NCI-H82 (cell line): ENCODE measurements at regions not wholly inside any gene's neighbourhood (a gene's known extent, or its start where the extent isn't known, plus 50 kb on each side); places are given as distances from the start of the nearest gene placed in this dataset.
"Not testable (repeated sequence)": the region's sequence is repeated elsewhere in the genome, so short reads cannot be mapped to it uniquely, and the experiment has no call there.

ENCODE experiments used
- DNase-seq: peaks from one replicate; lab custom pipeline; 2025; lab: John Stamatoyannopoulos, UW

- DNase-seq = no peak
Measured at GRCh38 chr18:39223283-39223682, 1657.7 kb upstream of the CELF4 start.

DNA sequence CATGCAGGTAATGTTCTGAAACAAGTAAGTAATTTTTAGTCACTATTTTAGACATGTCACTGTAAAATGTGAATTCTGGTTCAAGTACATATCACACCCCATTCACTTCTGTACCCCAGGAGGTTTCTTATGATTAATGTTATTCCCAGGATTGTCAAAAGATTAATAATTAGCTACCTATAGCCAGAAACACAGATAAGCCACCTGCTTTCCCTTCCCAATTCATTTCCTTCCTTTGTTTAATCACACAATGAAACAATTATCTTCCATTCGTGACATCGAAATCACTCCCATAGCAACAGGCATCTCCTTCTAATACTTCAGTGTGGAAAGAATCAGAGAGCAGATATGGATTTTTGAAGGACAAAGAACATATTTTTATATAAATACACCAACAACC, 1650.3 kb upstream of the CELF4 start:
- no peak for DNase-seq

DNA sequence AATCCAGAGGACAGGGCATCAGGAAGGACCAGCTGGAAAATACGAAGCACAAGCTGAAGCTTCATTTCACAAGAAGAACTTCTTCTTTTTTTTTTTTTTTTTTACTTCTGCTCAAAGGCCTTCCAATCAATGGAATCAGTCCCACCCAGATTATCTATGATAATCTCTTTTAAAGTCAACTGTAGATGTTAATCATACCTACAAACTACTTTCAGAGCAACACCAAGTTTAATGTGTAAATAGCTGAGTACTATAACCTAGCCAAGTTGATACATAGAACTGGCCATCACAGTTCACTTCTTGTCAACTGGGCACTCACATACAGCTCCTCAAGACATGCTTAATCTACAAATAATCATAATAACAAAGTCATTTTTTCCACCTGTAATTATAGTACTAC, 1645.9 kb upstream of the CELF4 start:
- no peak for DNase-seq

DNA sequence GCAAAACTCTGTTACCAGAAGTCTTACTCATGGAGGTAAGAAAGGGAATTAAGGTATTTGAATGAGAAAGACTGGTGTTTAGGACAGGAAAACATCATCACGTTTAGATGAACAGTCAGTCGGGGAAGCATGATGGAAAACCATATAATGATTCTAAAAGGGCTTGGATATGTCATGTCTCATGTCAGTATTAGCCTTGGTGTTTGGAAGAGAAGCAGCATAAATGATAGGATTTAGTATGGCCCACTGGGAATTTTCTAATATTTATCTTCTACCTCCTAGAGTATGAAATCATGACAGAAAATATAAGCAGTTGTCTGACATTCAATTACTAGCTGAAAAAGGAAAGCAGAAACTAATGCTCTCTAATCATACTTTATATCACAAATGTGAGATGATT, 1643.6 kb upstream of the CELF4 start:
- no peak for DNase-seq

DNA sequence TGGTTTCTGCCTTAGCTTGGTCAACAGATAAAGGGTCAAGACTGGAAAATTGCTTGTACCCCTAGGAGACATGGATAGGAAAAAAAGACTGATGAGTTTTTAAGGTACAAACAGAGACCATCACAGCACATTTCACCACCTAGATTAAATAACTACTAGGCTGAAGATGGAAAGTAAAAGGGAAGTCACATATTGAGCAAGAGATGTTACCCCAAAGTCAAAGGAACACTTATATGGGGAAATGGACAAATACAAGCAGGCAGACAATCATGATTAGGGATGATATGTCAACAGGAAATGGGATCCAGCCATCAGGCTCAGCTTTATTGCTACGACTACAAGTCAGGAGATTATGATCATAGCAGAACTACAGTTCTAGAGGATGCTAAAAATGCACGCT, 1643.1 kb upstream of the CELF4 start:
- no peak for DNase-seq

- no peak for DNase-seq
Measured at GRCh38 chr18:39208190-39208589, 1642.6 kb upstream of the CELF4 start.

DNA sequence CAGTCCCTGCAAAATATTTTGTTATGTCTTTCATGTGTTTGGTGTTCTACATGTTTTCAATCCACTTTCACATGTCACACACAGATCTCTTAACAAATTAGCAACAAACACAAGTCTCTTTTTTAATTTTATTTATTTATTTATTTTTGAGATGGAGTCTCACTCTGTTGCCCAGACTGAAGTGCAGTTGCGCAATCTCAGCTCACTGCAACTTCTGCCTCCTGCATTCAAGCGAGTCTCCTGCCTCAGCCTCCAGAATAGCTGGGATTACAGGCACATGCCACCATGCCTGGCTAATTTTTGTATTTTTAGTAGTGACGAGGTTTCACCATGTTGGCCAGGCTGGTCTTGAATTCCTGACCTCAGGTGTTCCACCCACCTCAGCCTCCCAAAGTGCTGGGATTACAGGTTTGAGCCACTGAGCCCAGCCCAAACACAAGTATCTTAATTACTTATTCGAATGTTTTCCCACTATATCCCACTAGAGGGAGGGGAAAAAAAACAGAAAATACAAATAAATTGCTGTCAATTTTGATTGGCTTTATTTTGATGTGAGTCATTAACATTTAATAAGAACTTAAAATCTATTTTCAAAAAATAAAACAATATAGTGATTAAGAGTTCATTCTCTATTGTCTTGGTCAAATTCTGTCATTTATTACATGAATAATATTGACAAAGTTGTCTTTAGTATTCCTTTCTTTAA, 1641.0 kb upstream of the CELF4 start:
- DNase-seq = not testable (repeated sequence)

- no peak for DNase-seq
Measured at GRCh38 chr18:39205565-39206195, 1640.1 kb upstream of the CELF4 start.

GRCh38 chr18:39200153-39200552, 1634.6 kb upstream of the CELF4 start:
- DNase-seq = no peak

DNA sequence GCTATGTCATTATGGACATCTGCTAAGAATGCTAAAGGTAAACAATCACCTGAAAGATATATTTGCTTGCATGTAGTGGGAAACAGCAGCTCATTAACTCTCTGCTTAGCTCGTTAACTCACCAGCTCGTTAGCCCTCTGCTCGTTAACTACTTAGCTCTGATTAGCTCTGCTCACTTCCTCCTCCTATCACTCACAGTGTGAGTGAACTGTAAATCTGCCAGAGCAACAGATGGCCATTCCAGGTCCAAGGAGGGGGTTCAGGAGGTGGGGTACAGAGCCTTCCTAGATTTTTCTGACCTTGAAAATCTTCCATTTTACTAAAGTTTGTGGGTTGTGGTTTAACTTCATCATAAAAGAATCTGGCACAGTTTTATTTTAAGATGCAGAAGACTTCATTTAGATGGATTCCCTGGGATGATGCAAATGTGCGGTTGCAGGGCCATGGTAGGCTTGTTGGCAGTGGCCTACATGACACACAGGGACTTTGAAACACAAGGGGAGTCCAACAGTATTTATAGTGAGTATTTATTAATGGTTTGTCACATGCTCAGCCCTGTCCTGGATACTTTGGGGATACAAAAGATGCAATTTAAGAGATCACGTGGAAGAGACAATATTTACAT, 1633.7 kb upstream of the CELF4 start:
- DNase-seq = peak; percentile 55

DNA sequence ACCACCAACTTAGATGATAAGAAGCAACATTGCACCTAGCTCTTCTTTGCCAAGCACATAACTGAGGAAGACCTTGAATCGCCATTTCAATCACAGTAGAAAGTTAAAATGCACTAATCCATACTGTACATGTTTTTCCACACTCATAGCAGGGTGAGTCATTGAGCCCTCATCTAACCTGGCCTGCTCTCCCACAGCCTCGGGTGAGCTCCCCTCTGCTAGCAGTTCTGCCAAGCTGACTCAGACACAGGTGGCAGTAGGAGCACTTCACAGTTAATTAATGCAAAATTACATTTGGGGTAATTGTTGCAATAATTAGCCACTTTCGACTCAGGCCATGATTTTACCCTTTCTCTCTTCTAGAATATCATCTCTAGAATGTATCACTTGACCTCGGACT, 1632.8 kb upstream of the CELF4 start:
- no peak for DNase-seq

DNA sequence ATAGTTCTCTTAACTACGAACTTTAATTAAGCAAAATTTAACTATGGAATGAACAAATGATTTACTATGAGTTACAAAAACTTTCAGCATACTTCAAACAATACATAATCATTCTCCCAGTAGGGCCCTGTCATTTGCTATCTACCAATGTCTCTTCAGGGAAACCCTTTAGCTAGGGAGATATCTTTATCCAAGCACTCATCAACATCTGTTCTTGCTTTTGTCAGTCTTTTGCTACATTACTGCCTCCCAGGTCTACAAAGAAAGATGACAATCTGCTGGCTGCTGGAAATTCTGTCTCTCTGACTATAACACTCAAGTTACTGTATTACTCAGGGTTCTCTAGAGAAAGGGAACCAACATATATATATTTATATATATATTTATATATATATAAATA, 1626.3 kb upstream of the CELF4 start:
- peak; percentile 31 for DNase-seq

- DNase-seq = no peak
Measured at GRCh38 chr18:39191058-39191457, 1625.5 kb upstream of the CELF4 start.

DNA sequence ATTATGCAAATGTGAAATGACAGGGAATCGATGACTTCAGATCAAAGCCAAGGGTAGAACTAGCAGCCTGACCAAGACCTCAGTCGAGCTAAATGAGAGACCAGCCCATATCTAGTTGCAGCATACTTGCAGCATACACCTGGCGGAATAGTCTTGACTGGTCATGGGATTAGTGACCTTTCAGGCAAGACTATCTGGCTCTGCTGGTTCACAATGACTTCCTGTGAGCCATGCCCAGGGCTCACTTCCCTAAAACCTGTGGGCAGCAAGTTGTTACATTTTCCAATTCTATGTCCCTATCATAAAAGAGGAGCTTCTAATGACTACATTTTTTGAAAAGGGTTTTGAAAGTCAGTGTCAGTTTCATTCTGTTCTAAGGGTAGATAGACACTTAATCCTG, 1624.9 kb upstream of the CELF4 start:
- no peak for DNase-seq

DNA sequence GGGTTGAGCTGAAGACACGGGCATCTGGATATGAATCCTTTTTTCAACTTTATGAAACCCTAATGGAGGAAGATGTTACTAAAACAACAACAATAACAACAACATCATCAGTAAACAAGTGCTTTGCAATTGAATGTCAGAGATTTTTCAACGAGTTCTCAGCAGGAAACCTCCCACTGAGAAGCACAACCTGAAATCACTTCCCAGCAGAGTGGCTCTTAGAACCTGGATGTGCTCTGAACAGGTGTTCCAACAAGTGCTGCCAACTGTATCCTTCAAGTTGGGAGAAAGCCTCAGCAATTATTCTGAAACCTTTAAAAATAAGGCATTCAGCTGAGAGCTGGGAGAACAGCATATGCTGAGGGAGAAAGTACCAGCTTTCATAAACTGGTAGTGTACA, 1622.7 kb upstream of the CELF4 start:
- DNase-seq = no peak

- DNase-seq = no peak
Measured at GRCh38 chr18:39186008-39186407, 1620.4 kb upstream of the CELF4 start.

DNA sequence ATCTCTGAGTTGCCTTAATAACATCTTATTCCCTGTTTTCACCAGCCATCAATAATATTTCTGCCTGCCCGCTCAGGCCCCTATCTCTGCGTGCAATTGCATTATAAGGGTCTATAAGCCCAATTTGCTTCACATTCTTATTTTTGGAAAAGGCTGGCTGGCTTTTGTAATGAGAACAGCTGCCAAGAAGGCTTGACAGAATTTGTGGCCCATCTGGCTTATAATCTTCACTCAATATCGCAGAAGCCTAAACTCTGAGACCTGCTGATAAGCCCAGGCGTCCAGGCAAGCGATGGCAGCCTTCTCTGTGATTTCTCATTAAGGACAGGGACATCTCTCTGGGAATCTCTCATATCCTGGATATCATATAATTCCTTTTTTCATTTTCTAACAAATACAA, 1618.6 kb upstream of the CELF4 start:
- DNase-seq = peak; percentile 82

DNA sequence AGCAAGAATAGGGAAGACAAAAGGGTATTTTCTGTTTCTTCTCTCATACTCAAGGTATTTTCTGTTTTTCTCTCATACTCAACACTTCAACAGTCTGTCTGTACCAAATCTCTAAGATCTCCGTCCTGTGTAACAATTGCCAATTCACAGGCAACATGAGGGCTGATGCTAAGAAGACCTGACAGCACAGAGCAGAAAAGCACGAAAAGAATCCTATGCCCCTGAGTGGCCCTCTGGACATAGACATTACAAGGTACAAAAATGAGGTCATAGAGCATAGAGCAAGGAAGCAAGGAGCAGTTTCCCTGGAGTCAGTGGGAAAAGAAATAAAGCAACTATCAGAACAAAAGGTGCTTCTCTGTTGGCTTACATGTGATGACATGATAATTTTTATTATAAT, 1612.6 kb upstream of the CELF4 start:
- DNase-seq = no peak

- no peak for DNase-seq
Measured at GRCh38 chr18:39172695-39173421, 1607.3 kb upstream of the CELF4 start.

- DNase-seq = no peak
Measured at GRCh38 chr18:39168723-39169122, 1603.1 kb upstream of the CELF4 start.

- DNase-seq = peak; percentile 13
Measured at GRCh38 chr18:39167990-39168389, 1602.4 kb upstream of the CELF4 start.

DNA sequence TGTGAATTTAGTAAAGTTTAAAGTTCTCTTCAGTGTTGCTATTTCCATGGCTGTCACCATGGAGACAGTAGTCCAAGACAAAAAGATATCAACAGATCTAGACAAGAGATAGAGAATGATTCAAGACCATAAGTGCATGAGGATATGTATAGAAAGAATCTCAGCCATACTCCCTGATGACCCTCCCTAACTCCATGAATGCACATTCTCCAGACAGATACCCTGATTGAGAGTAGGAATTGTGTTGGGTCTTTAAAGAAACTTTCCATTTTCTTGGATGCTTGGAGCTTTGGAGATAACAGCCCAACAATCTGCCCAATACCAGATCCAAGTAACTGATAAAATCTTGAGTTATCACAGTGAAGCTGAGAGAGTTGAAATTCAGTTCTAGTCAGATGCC, 1601.2 kb upstream of the CELF4 start:
- no peak for DNase-seq
